SK-N-SH (cell line): ENCODE measurements at regions not wholly inside any gene's neighbourhood (a gene's known extent, or its start where the extent isn't known, plus 50 kb on each side); places are given as distances from the start of the nearest gene placed in this dataset.

Experiments used
- ELF1 ChIP-seq: IDR thresholded peaks from 2 replicates; pipeline ENCODE4 v1.4.0; 2012
- POLR2AphosphoS5 ChIP-seq: IDR thresholded peaks from 2 replicates; pipeline ENCODE4 v1.6.1; 2012; ENCODE audit warnings: low read depth, low read length

- no peak for TF ChIP-seq POLR2AphosphoS5
- TF ChIP-seq ELF1: no peak
These were observed 333.7 kb downstream of the PCNX1 start for GRCh38 chr14:71240866-71241520.
